NB4 (cell line): ENCODE measurements at regions not wholly inside any gene's neighbourhood (a gene's known extent, or its start where the extent isn't known, plus 50 kb on each side); places are given as distances from the start of the nearest gene placed in this dataset.
"Not testable (repeated sequence)": the region's sequence is repeated elsewhere in the genome, so short reads cannot be mapped to it uniquely, and the experiment has no call there.

Experiments
- DNase-seq: peaks from one replicate; pipeline ENCODE4 v3.0.0; 2010; ENCODE audit warnings: low read depth
- H3K4me3 ChIP-seq: one replicate; pipeline ENCODE4 v1.5.1; 2011; ENCODE audit warnings: mild to moderate bottlenecking, low read depth, low read length, moderate library complexity
- CTCF ChIP-seq: IDR thresholded peaks from one replicate; pipeline ENCODE4 v1.5.1; 2012; ENCODE audit warnings: low read depth, low read length
- MAX ChIP-seq: IDR thresholded peaks from 2 replicates; pipeline ENCODE4 v1.6.1; 2011; ENCODE audit warnings: low read depth, low read length
- MYC ChIP-seq: IDR thresholded peaks from 2 replicates; pipeline ENCODE4 v1.6.1; 2011; ENCODE audit warnings: low read depth, low read length
- POLR2A ChIP-seq: IDR thresholded peaks from 2 replicates; pipeline ENCODE4 v1.6.1; 2011; ENCODE audit warnings: mild to moderate bottlenecking; ENCODE audit not compliant: insufficient read length; ENCODE audit errors: extremely low read depth

DNA sequence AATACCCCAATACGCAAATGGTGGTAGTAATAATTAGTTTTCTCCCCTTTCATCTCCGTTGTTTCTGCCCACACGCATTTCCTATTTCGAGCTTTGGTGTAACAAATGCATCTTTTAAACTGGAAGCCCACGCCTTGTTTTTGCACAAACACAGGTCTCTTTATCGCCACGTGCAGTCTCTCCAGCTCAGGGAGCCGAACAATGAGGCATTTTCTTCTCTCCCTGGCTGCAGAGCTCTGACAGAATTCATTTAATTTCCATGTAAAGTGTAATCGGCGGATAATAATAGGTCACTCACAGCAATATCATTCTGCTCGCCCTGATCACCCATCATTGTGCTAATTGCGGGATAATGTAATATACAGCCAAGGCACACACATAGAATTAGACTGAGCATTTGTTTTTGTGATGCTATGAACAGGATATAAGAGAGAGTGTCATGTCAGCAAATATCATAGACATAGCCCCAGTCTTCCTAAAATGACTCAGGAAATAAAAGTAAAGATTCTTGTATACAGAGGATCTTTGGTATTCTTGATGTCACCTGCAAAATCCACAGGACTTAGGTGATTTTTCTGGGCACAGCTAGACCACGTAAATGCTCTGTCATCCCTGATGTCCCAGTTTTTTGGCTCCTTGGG lies 452.6 kb upstream of the CDH11 start:
- no peak for TF ChIP-seq MAX
- TF ChIP-seq MYC = no peak
- no peak for TF ChIP-seq POLR2A
- no peak for TF ChIP-seq CTCF
- DNase-seq = no peak
- H3K4me3 ChIP-seq = no peak overlapping the region

DNA sequence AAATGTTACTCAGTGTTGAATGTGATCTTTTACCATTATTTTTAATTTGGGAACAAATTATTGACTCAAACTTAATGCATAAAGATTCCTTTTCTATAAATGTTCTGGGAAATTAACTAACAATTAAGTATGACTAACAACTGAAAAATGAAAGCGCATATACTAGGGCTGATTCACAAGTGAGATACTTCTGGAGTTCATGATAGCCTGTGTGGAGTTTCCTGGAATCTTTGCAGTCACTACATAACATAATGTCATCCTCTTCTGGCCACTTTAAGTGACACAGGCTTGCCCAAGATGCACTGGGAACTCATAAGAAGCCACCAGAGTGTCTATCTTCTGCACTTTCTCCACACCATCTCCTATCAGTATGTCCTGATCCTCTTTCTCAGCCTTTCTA lies 450.3 kb upstream of the CDH11 start:
- no peak for DNase-seq
- no peak overlapping the region for H3K4me3 ChIP-seq
- TF ChIP-seq CTCF = no peak
- TF ChIP-seq MAX = no peak
- TF ChIP-seq MYC = no peak
- no peak for TF ChIP-seq POLR2A

GRCh38 chr16:65570261-65570660 lies 448.4 kb upstream of the CDH11 start:
- TF ChIP-seq MAX (no peak), MYC (no peak), CTCF (no peak), POLR2A (no peak)
- no peak for DNase-seq
- H3K4me3 ChIP-seq = no peak overlapping the region

- DNase-seq = no peak
- no peak overlapping the region for H3K4me3 ChIP-seq
- no peak for TF ChIP-seq POLR2A
- TF ChIP-seq MAX = no peak
- no peak for TF ChIP-seq MYC
- TF ChIP-seq CTCF = no peak
Measured at GRCh38 chr16:65559846-65560245, 438.0 kb upstream of the CDH11 start.

DNA sequence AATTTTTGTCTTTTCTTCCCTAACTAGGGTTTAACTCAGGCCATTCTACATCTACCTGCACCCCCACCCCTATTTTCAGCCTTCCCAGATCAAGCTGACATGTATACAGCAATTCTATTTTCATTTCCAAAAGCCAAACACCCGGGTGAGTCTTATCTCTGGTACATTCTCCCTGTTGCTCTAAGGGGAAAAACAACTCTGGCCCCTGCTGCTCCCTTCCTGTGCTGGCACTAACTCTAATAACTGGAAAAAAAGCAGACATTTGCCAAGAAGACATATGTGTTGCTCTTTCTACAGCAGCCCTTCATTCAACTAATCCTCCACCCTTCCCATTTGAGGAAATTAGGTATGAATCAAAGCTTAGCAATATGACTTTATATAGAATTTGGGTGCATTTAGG lies 427.8 kb upstream of the CDH11 start:
- not testable (repeated sequence) for DNase-seq, H3K4me3 ChIP-seq

GRCh38 chr16:65548470-65548869 lies 426.6 kb upstream of the CDH11 start:
- H3K4me3 ChIP-seq = no peak overlapping the region
- no peak for DNase-seq
- no peak for TF ChIP-seq MAX
- no peak for TF ChIP-seq POLR2A
- no peak for TF ChIP-seq MYC
- no peak for TF ChIP-seq CTCF
